ENCODE measurements at regions not wholly inside any gene's neighbourhood (a gene's known extent, or its start where the extent isn't known, plus 50 kb on each side); places are given as distances from the start of the nearest gene placed in this dataset.

- ChIA-PET POLR2A (no interaction called here), CTCF (interaction anchor here (0.6 kb wide), 1 partner anchor 577 kb away, joined by 3 read pairs; no protein-coding TSS in a partner anchor)
- no peak overlapping the region for H2AFZ ChIP-seq (ENCODE audit: low read depth, low read length)
- H3K79me2 ChIP-seq (ENCODE audit: control insufficient read depth, insufficient read depth, low read length), result no peaks in the 10 kb centered on the region
- no peak overlapping the region for H3K4me3 ChIP-seq (replicated peaks in 1 of 3; ENCODE audit: insufficient read depth in 1 of 3, low read depth in 1 of 3, low read length in 3 of 3)
- H3K4me1 ChIP-seq (ENCODE audit: control insufficient read depth, extremely low read depth, insufficient read depth, low read length), result no peaks in the 10 kb centered on the region
- DNase-seq (ENCODE audit: low read depth, low spot score), result no peak
- H3K27me3 ChIP-seq (ENCODE audit: control insufficient read depth in 2 of 2, insufficient read depth in 2 of 2, low read length in 2 of 2), result no peaks in the 10 kb centered on the region
- no peaks in the 10 kb centered on the region for H4K20me1 ChIP-seq (replicated peaks; ENCODE audit: control insufficient read depth, extremely low read depth, insufficient read depth, low read length)
- no peak for FAIRE-seq
- intact Hi-C loops (cut with micrococcal nuclease) (no loop called here), dilution Hi-C loops (cut with MboI; ENCODE audit: extremely low pct_ligation_motif_present, low sequenced_read_pairs) (no loop called here)
- H3K9ac ChIP-seq (replicated peaks; ENCODE audit: extremely low read depth, insufficient read depth, low read length), result no peak overlapping the region
- no peaks in the 10 kb centered on the region for H3K9me1 ChIP-seq (replicated peaks; ENCODE audit: control insufficient read depth, extremely low read depth, insufficient read depth, low read length)
- no peak overlapping the region for H3K27ac ChIP-seq (ENCODE audit: insufficient read depth, low read depth, low read length)
- BruUV-seq (replicated peaks), result no TSS peak
- TF ChIP-seq POLR2A (IDR thresholded peaks at IDR 0.05; ENCODE audit: low read depth, low read length), result no peak
- no peak for TF ChIP-seq MAX (IDR thresholded peaks at IDR 0.05; ENCODE audit: insufficient read depth, insufficient read length)
- TF ChIP-seq GATA2 (IDR thresholded peaks at IDR 0.05; ENCODE audit: insufficient read depth, insufficient read length, low read depth, low read length), result no peak
- no peak for TF ChIP-seq MYC (IDR thresholded peaks at IDR 0.05; ENCODE audit: low read depth, low read length)
- TF ChIP-seq POLR2AphosphoS5 (IDR thresholded peaks at IDR 0.05; ENCODE audit: insufficient read depth, low read depth, low read length), result no peak
- no peak for TF ChIP-seq CTCF (IDR thresholded peaks at IDR 0.05; ENCODE audit: extremely low read depth in 1 of 2, insufficient read depth in 1 of 2, low read depth in 1 of 2, low read length in 2 of 2)
- TF ChIP-seq EZH2 (IDR thresholded peaks at IDR 0.05; ENCODE audit: borderline replicate concordance, low read depth, low read length, severe bottlenecking), result no peak
- TF ChIP-seq FOS (IDR thresholded peaks at IDR 0.05; ENCODE audit: borderline replicate concordance, insufficient read depth, low read length), result no peak
- no peak for TF ChIP-seq JUN (IDR thresholded peaks at IDR 0.05; ENCODE audit: borderline replicate concordance, insufficient read depth, insufficient read length, low read depth)
- no peaks in the 10 kb centered on the region for H3K9me3 ChIP-seq (replicated peaks; ENCODE audit: control insufficient read depth, insufficient read depth, low read length)
- H3K4me2 ChIP-seq (ENCODE audit: insufficient read depth, low read length), result no peak overlapping the region
- no peaks in the 10 kb centered on the region for H3K36me3 ChIP-seq (ENCODE audit: control insufficient read depth in 2 of 2, extremely low read depth in 1 of 2, insufficient read depth in 2 of 2, low read length in 2 of 2)
Observed at GRCh38 chr10:7077880-7078279, 333.0 kb downstream of the SFMBT2 start.
